SK-N-SH (cell line): ENCODE measurements at regions not wholly inside any gene's neighbourhood (a gene's known extent, or its start where the extent isn't known, plus 50 kb on each side); places are given as distances from the start of the nearest gene placed in this dataset.

Experiments
- CTCF ChIA-PET: fragments of 300-600, 350-600 bp; formaldehyde crosslinking; extraction: SDS; loops from one replicate; lab custom pipeline; 2021; lab: Yijun Ruan, JAX
- POLR2A ChIA-PET: fragments of 350-600 bp; sonication (Branson Sonifier 250); formaldehyde crosslinking; extraction: SDS; loops from one replicate; lab custom pipeline; 2020; ENCODE audit warnings: antibody characterized with exemption, inconsistent platforms; lab: Yijun Ruan, JAX
- DNase-seq: peaks from one replicate; pipeline ENCODE4 v3.0.0; 2012
- H2AFZ ChIP-seq: fragments of 200-600 bp; sonication (generic); 2 replicates; pipeline ENCODE4 v1.8.1; 2016; ENCODE audit warnings: antibody characterized with exemption, mild to moderate bottlenecking, low read depth
- H3F3A ChIP-seq: fragments of 200-600 bp; sonication (generic); replicated peaks from 2 replicates; pipeline ENCODE3; 2016; ENCODE audit warnings: antibody characterized with exemption, mild to moderate bottlenecking; ENCODE audit not compliant: insufficient read depth
- H3K27ac ChIP-seq, 2 experiments: fragments of 200-500 bp in 1 of 2; fragments of 200-600 bp in 1 of 2; sonication (Bioruptor generic) in 1 of 2; sonication (generic), shearing (Covaris generic) in 1 of 2; 2 replicates each; pipeline versions ENCODE4 v1.5.1 to v1.6.1; 2014 to 2016; ENCODE audit warnings: low read depth in 2 of 2, inconsistent platforms in 1 of 2, low read length in 1 of 2, mild to moderate bottlenecking in 1 of 2, mixed read lengths in 1 of 2
- H3K27me3 ChIP-seq: fragments of 200-600 bp; sonication (generic), shearing (Covaris generic); 2 replicates; pipeline ENCODE4 v1.6.1; 2016; ENCODE audit warnings: mixed run types; ENCODE audit not compliant: insufficient read depth
- H3K36me3 ChIP-seq, 2 experiments: fragments of 200-500 bp in 1 of 2; fragments of 200-600 bp in 1 of 2; sonication (Bioruptor generic) in 1 of 2; sonication (generic) in 1 of 2; replicated peaks in 1 of 2; 2 replicates each; pipeline versions ENCODE3 to v1.5.1; 2014 to 2016; ENCODE audit warnings: low read length in 1 of 2, mild to moderate bottlenecking in 1 of 2; ENCODE audit not compliant: insufficient read depth in 2 of 2, control insufficient read depth in 1 of 2
- H3K4me1 ChIP-seq, 2 experiments: fragments of 200-500 bp in 1 of 2; fragments of 200-600 bp in 1 of 2; sonication (Bioruptor generic) in 1 of 2; sonication (generic), shearing (Covaris generic) in 1 of 2; 2 replicates each; pipeline versions ENCODE4 v1.5.1 to v1.6.1; 2014 to 2016; ENCODE audit warnings: low read depth in 1 of 2, low read length in 1 of 2, mixed run types in 1 of 2; ENCODE audit not compliant: insufficient read depth in 2 of 2, control insufficient read depth in 1 of 2
- H3K4me2 ChIP-seq: fragments of 200-600 bp; sonication (generic), shearing (Covaris generic); 2 replicates; pipeline ENCODE4 v1.6.1; 2017; ENCODE audit warnings: mixed run types
- H3K4me3 ChIP-seq, 2 experiments: fragments of 200-500 bp in 1 of 2; fragments of 200-600 bp in 1 of 2; sonication (Bioruptor generic) in 1 of 2; sonication (generic), shearing (Covaris generic) in 1 of 2; 2 replicates each; pipeline versions ENCODE4 v1.5.1 to v1.8.1; 2014 to 2016; ENCODE audit warnings: low read depth in 2 of 2, inconsistent platforms in 1 of 2, low read length in 1 of 2, mild to moderate bottlenecking in 1 of 2, mixed read lengths in 1 of 2, moderate library complexity in 1 of 2
- H3K79me2 ChIP-seq: fragments of 200-600 bp; sonication (generic); 2 replicates; pipeline ENCODE4 v1.8.1; 2017; ENCODE audit warnings: mild to moderate bottlenecking; ENCODE audit not compliant: insufficient read depth
- H3K9ac ChIP-seq: fragments of 200-600 bp; sonication (generic); 2 replicates; pipeline ENCODE4 v1.6.1; 2017; ENCODE audit warnings: mixed run types
- H3K9me2 ChIP-seq: fragments of 200-600 bp; sonication (generic); 2 replicates; pipeline ENCODE4 v1.6.1; 2017; ENCODE audit warnings: mixed run types
- H3K9me3 ChIP-seq: fragments of 200-600 bp; sonication (generic); 2 replicates; pipeline ENCODE4 v1.6.1; 2017; ENCODE audit warnings: mixed run types, mild to moderate bottlenecking, moderate library complexity
- H4K20me1 ChIP-seq: fragments of 200-600 bp; sonication (generic); 2 replicates; pipeline ENCODE4 v1.6.1; 2017; ENCODE audit warnings: mild to moderate bottlenecking, mixed run types; ENCODE audit not compliant: insufficient read depth
- CHD2 ChIP-seq: fragments of 150-350 bp; IDR thresholded peaks from 2 replicates; pipeline ENCODE4 v1.6.1; 2018; ENCODE audit warnings: low read length; ENCODE audit not compliant: partially characterized antibody
- ELF1 ChIP-seq: IDR thresholded peaks from 2 replicates; pipeline ENCODE4 v1.4.0; 2012
- FOXJ3 ChIP-seq: sonication (generic); formaldehyde crosslinking; IDR thresholded peaks from 2 replicates; pipeline ENCODE4 v1.5.1; 2020; ENCODE audit warnings: mild to moderate bottlenecking, missing genetic modification reagents
- GABPA ChIP-seq: IDR thresholded peaks from 2 replicates; pipeline ENCODE4 v1.4.0; 2012; ENCODE audit warnings: low read depth, mild to moderate bottlenecking
- MEF2A ChIP-seq: IDR thresholded peaks from 2 replicates; pipeline ENCODE4 v1.4.0; 2012; ENCODE audit warnings: low read depth, borderline replicate concordance
- POLR2AphosphoS5 ChIP-seq: IDR thresholded peaks from 2 replicates; pipeline ENCODE4 v1.6.1; 2012; ENCODE audit warnings: low read depth, low read length
- RFX5 ChIP-seq: IDR thresholded peaks from 2 replicates; pipeline ENCODE4 v1.6.1; 2012; ENCODE audit warnings: mild to moderate bottlenecking, improper control_type of control experiment, low read length
- RXRA ChIP-seq: IDR thresholded peaks from 2 replicates; pipeline ENCODE4 v1.4.0; 2012; ENCODE audit warnings: low read depth, mild to moderate bottlenecking, borderline replicate concordance
- SIN3A ChIP-seq: IDR thresholded peaks from 2 replicates; pipeline ENCODE4 v1.6.1; 2012; ENCODE audit warnings: low read depth, mild to moderate bottlenecking, low read length, moderate library complexity, borderline replicate concordance
- TEAD4 ChIP-seq: IDR thresholded peaks from 2 replicates; pipeline ENCODE4 v1.4.0; 2012; ENCODE audit warnings: mild to moderate bottlenecking, borderline replicate concordance; ENCODE audit not compliant: insufficient read depth
- TF ChIP-seq, protein P1 (sequence below): IDR thresholded peaks from 2 replicates; pipeline ENCODE4 v1.6.1; 2012; ENCODE audit warnings: mild to moderate bottlenecking, low read depth, low read length, moderate library complexity
- TF ChIP-seq, protein P2 (sequence below): fragments of 200-600 bp; sonication (generic); IDR thresholded peaks from 2 replicates; pipeline ENCODE4 v1.6.1; 2017; ENCODE audit warnings: antibody characterized with exemption, mild to moderate bottlenecking, moderate library complexity
- TF ChIP-seq, protein P3 (sequence below): IDR thresholded peaks from 2 replicates; pipeline ENCODE4; 2012

DNA sequence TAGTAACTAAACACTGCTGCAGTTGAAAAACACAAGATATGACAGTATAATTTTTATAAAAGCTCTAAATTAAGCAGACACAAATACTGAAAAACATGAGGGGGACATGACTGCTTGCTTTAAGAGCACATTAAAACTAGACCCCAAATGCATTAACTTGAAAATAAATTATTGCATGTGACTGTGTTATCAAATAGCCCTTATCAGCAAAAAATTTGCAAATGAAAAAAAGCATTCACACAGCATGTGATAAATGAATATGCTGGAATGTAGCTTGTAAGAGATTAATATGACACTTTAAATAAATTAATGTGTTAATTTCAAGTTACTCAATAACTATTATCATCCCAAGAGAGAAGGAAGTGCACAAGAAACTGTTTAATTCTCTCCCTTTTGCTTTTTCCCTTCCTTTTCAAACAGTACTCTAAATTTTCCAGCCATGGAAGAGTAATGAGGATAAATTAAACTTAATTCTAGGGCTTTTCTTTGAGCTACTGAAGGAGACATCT lies 1422.1 kb upstream of the FLRT2 start:
- H3K79me2 ChIP-seq = no peaks in the 10 kb centered on the region
- H3K36me3 ChIP-seq = no peaks in the 10 kb centered on the region
- ChIA-PET CTCF (interaction anchor here (0.9 kb wide), 1 partner anchor 16 kb away, joined by 3 read pairs; no protein-coding TSS in a partner anchor), POLR2A (no interaction called here)
- H3K4me2 ChIP-seq = no peak overlapping the region
- H3K4me1 ChIP-seq = no peaks in the 10 kb centered on the region; a peak in 1 of 4 replicates
- no peak overlapping the region for H3K4me3 ChIP-seq
- H3K9me3 ChIP-seq = no peaks in the 10 kb centered on the region
- no peaks in the 10 kb centered on the region for H4K20me1 ChIP-seq
- H3F3A ChIP-seq = no peaks in the 10 kb centered on the region
- H3K27ac ChIP-seq = no peak overlapping the region
- H3K9me2 ChIP-seq = no peaks in the 10 kb centered on the region
- no peaks in the 10 kb centered on the region for H3K27me3 ChIP-seq
- no peak overlapping the region for H2AFZ ChIP-seq
- DNase-seq = no peak
- no peak overlapping the region for H3K9ac ChIP-seq
- TF ChIP-seq CHD2 (no peak), ELF1 (no peak), FOXJ3 (CRISPR knock-in tag) (no peak), RXRA (no peak), SIN3A (no peak), TEAD4 (no peak), POLR2AphosphoS5 (no peak), MEF2A (no peak), RFX5 (no peak), GABPA (no peak)
- TF ChIP-seq, protein P1, sequence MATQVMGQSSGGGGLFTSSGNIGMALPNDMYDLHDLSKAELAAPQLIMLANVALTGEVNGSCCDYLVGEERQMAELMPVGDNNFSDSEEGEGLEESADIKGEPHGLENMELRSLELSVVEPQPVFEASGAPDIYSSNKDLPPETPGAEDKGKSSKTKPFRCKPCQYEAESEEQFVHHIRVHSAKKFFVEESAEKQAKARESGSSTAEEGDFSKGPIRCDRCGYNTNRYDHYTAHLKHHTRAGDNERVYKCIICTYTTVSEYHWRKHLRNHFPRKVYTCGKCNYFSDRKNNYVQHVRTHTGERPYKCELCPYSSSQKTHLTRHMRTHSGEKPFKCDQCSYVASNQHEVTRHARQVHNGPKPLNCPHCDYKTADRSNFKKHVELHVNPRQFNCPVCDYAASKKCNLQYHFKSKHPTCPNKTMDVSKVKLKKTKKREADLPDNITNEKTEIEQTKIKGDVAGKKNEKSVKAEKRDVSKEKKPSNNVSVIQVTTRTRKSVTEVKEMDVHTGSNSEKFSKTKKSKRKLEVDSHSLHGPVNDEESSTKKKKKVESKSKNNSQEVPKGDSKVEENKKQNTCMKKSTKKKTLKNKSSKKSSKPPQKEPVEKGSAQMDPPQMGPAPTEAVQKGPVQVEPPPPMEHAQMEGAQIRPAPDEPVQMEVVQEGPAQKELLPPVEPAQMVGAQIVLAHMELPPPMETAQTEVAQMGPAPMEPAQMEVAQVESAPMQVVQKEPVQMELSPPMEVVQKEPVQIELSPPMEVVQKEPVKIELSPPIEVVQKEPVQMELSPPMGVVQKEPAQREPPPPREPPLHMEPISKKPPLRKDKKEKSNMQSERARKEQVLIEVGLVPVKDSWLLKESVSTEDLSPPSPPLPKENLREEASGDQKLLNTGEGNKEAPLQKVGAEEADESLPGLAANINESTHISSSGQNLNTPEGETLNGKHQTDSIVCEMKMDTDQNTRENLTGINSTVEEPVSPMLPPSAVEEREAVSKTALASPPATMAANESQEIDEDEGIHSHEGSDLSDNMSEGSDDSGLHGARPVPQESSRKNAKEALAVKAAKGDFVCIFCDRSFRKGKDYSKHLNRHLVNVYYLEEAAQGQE = no peak
- TF ChIP-seq, protein P2, sequence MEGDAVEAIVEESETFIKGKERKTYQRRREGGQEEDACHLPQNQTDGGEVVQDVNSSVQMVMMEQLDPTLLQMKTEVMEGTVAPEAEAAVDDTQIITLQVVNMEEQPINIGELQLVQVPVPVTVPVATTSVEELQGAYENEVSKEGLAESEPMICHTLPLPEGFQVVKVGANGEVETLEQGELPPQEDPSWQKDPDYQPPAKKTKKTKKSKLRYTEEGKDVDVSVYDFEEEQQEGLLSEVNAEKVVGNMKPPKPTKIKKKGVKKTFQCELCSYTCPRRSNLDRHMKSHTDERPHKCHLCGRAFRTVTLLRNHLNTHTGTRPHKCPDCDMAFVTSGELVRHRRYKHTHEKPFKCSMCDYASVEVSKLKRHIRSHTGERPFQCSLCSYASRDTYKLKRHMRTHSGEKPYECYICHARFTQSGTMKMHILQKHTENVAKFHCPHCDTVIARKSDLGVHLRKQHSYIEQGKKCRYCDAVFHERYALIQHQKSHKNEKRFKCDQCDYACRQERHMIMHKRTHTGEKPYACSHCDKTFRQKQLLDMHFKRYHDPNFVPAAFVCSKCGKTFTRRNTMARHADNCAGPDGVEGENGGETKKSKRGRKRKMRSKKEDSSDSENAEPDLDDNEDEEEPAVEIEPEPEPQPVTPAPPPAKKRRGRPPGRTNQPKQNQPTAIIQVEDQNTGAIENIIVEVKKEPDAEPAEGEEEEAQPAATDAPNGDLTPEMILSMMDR = no peak
- TF ChIP-seq, protein P3, sequence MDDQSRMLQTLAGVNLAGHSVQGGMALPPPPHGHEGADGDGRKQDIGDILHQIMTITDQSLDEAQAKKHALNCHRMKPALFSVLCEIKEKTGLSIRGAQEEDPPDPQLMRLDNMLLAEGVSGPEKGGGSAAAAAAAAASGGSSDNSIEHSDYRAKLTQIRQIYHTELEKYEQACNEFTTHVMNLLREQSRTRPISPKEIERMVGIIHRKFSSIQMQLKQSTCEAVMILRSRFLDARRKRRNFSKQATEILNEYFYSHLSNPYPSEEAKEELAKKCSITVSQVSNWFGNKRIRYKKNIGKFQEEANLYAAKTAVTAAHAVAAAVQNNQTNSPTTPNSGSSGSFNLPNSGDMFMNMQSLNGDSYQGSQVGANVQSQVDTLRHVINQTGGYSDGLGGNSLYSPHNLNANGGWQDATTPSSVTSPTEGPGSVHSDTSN = no peak
